ENCODE measurements at regions not wholly inside any gene's neighbourhood (a gene's known extent, or its start where the extent isn't known, plus 50 kb on each side); places are given as distances from the start of the nearest gene placed in this dataset.

DNA sequence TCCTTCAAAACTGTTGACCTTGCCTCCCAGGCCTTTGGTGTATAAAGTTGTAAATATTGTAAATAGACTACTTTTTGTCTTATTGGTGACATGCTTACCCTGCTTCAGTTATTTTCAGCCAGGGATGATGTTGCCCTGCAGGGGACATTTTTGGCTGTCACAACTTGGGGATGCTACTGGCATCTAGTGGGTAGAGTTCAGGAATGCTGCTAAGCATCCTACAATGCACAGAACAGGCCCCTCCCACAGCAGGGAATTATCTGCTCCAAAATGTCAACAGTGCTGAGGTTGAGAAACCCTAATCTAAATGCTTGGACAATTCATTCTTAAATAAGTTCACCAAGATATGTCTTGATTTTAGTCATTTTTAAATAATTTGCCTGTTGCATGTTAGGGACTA is 459.8 kb downstream of the PMP22 start:
- TF ChIP-seq, protein P1, sequence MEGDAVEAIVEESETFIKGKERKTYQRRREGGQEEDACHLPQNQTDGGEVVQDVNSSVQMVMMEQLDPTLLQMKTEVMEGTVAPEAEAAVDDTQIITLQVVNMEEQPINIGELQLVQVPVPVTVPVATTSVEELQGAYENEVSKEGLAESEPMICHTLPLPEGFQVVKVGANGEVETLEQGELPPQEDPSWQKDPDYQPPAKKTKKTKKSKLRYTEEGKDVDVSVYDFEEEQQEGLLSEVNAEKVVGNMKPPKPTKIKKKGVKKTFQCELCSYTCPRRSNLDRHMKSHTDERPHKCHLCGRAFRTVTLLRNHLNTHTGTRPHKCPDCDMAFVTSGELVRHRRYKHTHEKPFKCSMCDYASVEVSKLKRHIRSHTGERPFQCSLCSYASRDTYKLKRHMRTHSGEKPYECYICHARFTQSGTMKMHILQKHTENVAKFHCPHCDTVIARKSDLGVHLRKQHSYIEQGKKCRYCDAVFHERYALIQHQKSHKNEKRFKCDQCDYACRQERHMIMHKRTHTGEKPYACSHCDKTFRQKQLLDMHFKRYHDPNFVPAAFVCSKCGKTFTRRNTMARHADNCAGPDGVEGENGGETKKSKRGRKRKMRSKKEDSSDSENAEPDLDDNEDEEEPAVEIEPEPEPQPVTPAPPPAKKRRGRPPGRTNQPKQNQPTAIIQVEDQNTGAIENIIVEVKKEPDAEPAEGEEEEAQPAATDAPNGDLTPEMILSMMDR (IDR thresholded peaks at IDR 0.05; ENCODE audit: low read length) = no peak
- no peak for TF ChIP-seq EZH2 (optimal IDR thresholded peaks at IDR 0.05; ENCODE audit: low read depth, low read length)
